ENCODE measurements at regions not wholly inside any gene's neighbourhood (a gene's known extent, or its start where the extent isn't known, plus 50 kb on each side); places are given as distances from the start of the nearest gene placed in this dataset.

- WGBS (ENCODE audit: insufficient coverage, insufficient replicate concordance, low lambda C conversion rate, missing lambda C conversion rate) = 0% methylated on average over 4 of the region's 4 CpGs
- peak overlapping the region; percentile 73 for H3K9ac ChIP-seq (ENCODE audit: control insufficient read depth, insufficient read depth, low read length)
- no TSS peak for BruUV-seq (replicated peaks)
- H3K4me2 ChIP-seq (ENCODE audit: control insufficient read depth, insufficient read depth) = peak overlapping the region; percentile 81
- peak; percentile 92 for FAIRE-seq
- H3K27me3 ChIP-seq (replicated peaks in 1 of 2; ENCODE audit: control insufficient read depth in 2 of 2, insufficient read depth in 2 of 2, low read length in 1 of 2) = no peaks in the 10 kb centered on the region
- no peaks in the 10 kb centered on the region for H3K9me3 ChIP-seq (replicated peaks; ENCODE audit: control insufficient read depth, insufficient read depth, low read length)
- peak; percentile 86 for ATAC-seq
- intact Hi-C loops (cut with micrococcal nuclease; ENCODE audit: unreplicated experiment) = loop anchor here (1.0 to 10.0 kb wide), 5 partner anchors 29 to 476 kb away; partner anchors contain the start of gene POLE4
- POLR2A ChIA-PET = interaction anchor here (0.6 to 8.3 kb wide), 15 partner anchors 11 to 377 kb away, joined by 3 to 157 read pairs (median 4); no protein-coding TSS in a partner anchor
- no peaks in the 10 kb centered on the region for H3K36me3 ChIP-seq (ENCODE audit: control insufficient read depth in 2 of 2, insufficient read depth in 2 of 2, low read length in 1 of 2)
- H2AFZ ChIP-seq (ENCODE audit: control insufficient read depth, low read depth, low read length) = peak overlapping the region; percentile 53
- RAD21 ChIA-PET (ENCODE audit: unreplicated experiment) = interaction anchor here (0.7 to 8.6 kb wide), 37 partner anchors 11 to 517 kb away, joined by 3 to 147 read pairs (median 6); partner anchors contain the start of gene TACR1
- in situ Hi-C loops (cut with MboI) = no loop called here
- SMC1A ChIA-PET (ENCODE audit: uncharacterized antibody, unreplicated experiment) = interaction anchor here (0.6 to 9.8 kb wide), 33 partner anchors 10 to 377 kb away, joined by 3 to 244 read pairs (median 4); partner anchors contain the start of gene TACR1
- peak overlapping the region; percentile 95 for H3K27ac ChIP-seq (ENCODE audit: control insufficient read depth, insufficient read depth)
- DNase-seq (ENCODE audit: low read depth, low spot score) = peak; percentile 96
- no peaks in the 10 kb centered on the region for H4K20me1 ChIP-seq (ENCODE audit: control insufficient read depth, insufficient read depth)
- CTCF ChIA-PET = interaction anchor here (0.8 to 8.3 kb wide), 20 partner anchors 9 to 514 kb away, joined by 3 to 235 read pairs (median 5); partner anchors contain the start of genes MRPL19 and TACR1
- H3K79me2 ChIP-seq (ENCODE audit: control insufficient read depth, insufficient read depth, low read length) = peaks cover 2% of the 10 kb centered on the region; the same call in 1 of the 2 replicates
- H3K4me1 ChIP-seq (ENCODE audit: control insufficient read depth, insufficient read depth, low read length) = peaks cover 45% of the 10 kb centered on the region
- peak overlapping the region; percentile 31 for H3K4me3 ChIP-seq
- TF ChIP-seq CEBPZ (IDR thresholded peaks at IDR 0.05; ENCODE audit: low read depth, low read length) (no peak), NFIC (IDR thresholded peaks at IDR 0.05; ENCODE audit: low read depth, low read length) (peak; percentile 84; the same call in 1 of the 2 replicates), RB1 (IDR thresholded peaks at IDR 0.05; ENCODE audit: borderline replicate concordance) (0 out of 2 replicates have a peak, but pooled peaks have one; percentile 50), HDGF (IDR thresholded peaks at IDR 0.05) (peak; percentile 83), CREM (IDR thresholded peaks at IDR 0.05; ENCODE audit: low read depth) (peak; percentile 73), SKIL (IDR thresholded peaks at IDR 0.05; ENCODE audit: low read depth, poor library complexity, severe bottlenecking) (peak; percentile 48), ZNF24 (IDR thresholded peaks at IDR 0.05) (0 out of 2 replicates have a peak, but pooled peaks have one; percentile 17), CHD4 (IDR thresholded peaks at IDR 0.05) (no peak), NFYA (IDR thresholded peaks at IDR 0.05; ENCODE audit: borderline replicate concordance, low read depth, low read length) (no peak), ZNF217 (IDR thresholded peaks at IDR 0.05) (no peak), RELB (IDR thresholded peaks at IDR 0.05; ENCODE audit: low read depth) (peak; percentile 93), ESRRA (IDR thresholded peaks at IDR 0.05; ENCODE audit: low read length) (no peak), SP1 (IDR thresholded peaks at IDR 0.05; ENCODE audit: low read depth, low read length) (no peak), LARP7 (IDR thresholded peaks at IDR 0.05) (no peak), MAX (IDR thresholded peaks at IDR 0.05; ENCODE audit: low read depth, low read length) (no peak), SMC3 (IDR thresholded peaks at IDR 0.05; ENCODE audit: borderline replicate concordance, low read length) (no peak; the same call in 1 of the 2 replicates)
Observed at GRCh38 chr2:75432761-75433361, 127.9 kb downstream of the EVA1A start.

Data from GM12878 (cell line).